GM18498 (cell line): ENCODE measurements at regions not wholly inside any gene's neighbourhood (a gene's known extent, or its start where the extent isn't known, plus 50 kb on each side); places are given as distances from the start of the nearest gene placed in this dataset.

Experiments used
- ATAC-seq: cut with Tn5 transposase; IDR thresholded peaks from one replicate; pipeline ENCODE4 v1.9.1; 2021; ENCODE audit warnings: mild to moderate bottlenecking, moderate library complexity; ENCODE audit not compliant: unreplicated experiment

DNA sequence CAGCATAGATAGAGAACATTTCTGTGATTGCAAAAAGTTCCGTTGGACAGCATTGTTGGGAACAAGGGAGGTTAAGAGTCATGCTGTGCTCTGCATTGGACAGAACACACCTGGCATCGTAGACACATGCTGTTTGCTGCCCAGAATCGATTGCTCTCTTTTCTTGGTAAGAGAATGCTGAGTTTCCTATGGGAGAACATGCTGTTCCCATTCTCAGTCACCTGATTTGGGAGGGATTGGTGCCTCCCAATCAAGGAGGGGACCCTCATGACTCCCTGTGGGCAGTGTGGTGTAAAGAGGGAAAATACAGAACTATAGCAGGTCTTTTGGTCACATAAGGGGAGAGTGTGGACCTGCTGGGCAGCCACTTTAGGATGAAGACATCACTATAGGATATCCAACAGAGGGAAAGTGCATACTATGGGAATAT, 555.4 kb upstream of the CLINT1 start:
- ATAC-seq = no peak

DNA sequence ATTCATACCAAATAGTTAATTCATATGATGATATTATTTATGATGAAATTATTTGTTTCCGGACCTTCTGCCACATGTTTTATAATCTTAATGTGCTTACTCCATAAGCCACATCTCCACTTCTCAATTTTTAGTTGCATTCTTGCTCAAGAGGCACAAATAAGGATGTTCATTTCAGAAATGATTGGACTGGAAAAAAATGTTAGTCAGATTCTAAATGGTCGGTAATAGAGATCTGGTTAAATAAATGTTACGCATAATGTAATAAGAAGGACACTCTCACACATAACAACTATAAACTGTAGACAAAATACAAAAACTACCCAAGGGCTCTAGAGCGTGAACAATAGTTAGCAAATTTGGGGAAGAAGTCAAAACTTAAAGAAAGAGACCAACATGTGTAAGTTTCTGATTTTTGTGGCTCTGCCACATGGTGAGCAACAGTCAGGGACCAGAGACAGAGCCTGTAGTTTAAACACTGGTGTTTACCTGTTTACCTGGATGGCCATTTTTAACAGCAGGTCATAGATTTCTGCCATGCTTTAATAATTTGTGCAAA, 554.3 kb upstream of the CLINT1 start:
- no peak for ATAC-seq

DNA sequence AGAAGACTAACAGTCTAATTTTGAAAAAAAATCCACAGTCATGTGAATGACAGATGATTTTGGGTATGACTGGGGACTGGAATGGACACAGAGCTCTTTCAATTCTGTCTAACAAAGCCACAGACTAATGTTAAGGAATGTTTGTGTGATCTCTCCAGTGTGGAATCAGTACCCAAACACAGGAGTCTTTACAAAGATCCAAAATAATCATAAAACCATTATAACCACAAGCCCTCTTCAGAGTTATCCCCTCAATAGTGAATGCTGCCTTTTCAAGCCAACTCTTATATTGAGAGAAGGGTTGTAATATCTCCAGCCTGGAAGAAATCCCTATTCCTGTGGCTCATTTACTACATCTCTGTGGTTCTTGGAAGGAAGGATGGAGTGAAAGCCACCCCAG, 552.0 kb upstream of the CLINT1 start:
- no peak for ATAC-seq

DNA sequence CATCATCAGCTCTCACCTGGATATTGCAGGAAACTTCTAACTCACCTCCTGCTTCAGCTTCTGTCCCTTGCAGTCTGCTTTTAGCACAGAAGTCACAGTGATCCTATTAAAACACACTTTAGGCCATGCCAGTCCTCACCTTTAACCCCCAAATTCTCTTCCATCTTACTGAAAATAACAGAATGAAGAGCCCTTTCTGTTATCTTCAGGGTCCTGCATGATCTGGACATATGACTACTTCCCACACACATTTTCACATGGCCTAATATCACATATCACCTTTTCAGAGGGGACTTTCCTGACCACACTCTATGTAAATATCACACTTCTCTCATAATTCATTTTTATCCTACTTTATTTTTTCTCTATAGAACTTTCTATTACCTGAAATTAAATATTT, 550.6 kb upstream of the CLINT1 start:
- peak; percentile 65 for ATAC-seq

DNA sequence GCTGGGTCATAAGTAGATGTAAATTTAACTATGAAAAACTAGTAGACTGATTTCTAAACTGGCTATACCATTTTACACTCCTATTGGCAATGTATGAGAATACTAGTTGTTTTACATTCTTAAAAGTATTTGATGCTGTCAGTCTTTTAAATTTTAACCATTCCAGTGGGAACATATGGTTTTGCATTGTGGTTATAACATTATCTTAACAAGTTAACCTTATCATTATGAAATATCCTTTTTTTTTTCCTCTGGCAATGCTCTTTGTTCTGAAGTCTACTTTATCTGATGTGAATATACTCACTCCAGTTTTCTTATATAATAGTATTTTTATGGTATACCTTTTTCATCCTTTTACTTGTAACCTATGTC, 548.9 kb upstream of the CLINT1 start:
- no peak for ATAC-seq

DNA sequence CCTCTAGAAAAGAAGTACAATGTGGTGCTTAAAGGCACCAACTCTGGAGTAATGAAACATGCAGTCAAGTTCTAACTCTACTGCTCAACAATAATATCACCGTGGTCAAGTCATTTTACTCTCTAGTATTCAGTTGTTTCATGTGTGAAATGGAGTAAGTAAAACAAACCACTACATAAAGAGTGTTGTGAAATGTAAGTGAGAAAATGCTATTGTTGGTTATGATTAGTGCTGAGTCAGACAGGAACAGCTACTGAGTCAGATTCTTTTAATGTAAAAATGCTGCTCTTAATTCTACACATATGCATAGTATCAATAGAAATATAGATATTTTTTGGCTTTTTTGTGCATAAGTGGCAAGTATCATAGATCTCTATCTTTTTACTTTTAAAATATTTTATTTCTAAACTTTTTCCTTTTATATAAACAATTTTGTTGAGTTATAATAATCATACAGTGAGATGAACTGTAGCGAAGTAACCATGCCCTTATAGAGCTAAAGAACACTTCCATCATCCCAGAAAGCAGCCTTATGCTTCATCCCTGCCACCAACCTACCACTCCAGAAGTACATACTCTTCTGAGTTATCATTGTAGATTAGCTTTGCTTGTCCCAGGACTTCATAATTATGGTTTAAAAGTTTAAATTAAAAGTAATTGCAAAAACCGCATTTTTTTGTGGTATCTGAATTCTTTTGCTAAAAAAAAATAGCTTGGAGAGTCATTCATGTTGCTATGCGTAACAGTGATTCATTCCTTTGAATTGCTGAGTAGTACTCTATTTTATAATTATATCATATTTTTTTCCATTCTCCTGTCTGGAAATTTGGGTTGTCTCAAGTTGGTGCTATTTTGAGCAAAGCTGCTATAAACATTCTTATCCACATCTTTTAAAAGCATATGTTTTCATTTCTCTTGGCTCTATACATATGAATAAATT, 548.2 kb upstream of the CLINT1 start:
- peak; percentile 55 for ATAC-seq

DNA sequence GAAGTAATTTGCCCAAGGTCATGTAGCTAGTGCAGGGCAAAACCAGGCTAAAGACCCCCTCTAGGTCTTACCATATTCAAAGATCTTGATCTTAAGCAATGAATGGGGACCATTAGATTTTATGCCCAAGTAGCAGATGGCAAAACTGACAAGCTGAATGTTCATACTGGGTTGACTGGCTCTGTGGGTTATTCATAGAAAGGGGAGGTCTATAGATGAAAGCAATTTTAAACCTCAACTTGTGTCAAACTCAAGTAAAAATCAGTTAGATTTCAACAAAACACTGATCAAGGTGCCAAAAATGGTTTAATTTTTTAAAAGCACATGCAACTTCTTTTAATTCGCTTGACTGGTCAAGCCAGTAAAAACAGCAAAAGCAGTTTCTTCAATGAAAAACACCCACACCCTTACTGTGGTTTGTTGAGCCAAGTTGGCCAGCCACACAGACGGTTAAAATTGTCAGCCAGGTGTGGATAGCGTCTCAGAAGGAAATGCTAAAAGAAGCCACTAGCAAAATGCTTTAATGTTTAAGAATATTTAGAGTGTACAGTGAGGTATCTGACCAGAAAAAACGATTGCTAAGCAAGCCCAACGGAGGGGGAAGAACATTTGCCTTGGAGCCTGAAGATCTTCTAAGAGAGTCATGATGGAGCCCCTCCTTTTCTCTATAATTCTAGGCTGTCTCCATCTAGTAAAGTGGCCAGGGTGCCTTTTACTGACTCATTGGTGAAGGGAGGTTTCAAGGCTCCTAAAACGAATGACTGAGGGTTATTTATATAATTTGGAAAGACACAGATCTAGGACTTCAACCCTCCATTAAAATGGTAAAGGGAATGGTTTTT, 539.6 kb upstream of the CLINT1 start:
- peak; percentile 90 for ATAC-seq

DNA sequence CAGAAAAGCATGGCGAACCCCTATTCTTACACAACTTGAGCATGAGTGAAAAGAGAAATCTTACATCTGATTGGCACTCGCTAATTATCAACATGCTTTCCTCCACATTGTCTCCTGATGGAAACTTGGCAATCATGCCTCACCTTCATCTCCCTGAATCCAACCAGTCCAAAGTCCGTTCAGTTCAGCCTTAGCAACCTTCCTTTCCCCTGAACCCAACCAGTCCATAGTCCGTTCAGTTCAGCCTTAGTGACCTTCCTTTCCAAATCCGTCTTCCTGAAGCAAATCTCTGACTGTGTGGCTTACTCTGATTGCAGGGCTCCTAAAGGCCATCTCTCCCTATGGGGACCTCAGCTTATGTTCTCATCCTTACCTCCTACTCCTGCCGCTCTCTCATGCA, 538.3 kb upstream of the CLINT1 start:
- ATAC-seq = no peak

DNA sequence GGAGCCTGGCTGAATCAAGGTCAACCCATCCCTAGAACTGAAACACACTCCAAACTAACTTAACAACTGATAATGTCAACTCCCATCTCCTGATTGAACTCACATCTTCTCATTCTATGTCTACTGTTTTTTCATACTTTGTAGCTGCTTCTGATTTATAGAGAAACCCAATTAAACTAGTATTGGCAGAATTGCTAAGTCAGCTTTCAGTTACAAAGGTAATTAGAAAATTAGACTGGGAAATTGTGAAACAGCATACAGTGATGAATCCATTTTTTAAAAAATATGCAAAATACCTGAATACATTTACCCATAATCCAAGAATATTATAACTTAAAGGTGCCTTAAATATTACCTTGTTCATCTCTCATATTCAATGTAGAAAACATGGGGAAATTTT, 535.2 kb upstream of the CLINT1 start:
- ATAC-seq = no peak

DNA sequence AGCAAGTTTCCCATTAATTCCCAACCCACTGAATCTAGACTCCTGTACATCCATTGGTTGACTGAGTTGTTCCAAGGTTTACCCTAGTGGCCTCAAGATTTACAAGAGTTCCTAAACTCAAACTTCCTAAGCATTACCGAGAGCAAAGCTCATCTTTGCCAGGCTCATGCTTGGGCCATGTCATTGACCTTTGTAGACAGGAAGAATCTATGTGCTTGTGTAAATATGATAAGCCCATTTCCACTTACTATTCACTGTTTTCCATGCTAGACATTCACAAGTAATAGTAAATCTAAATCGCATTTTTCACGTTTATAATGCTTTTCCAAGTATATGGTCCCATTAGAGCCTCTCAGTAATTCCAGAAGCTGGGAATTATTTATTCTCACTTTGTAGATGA, 534.5 kb upstream of the CLINT1 start:
- ATAC-seq = no peak

DNA sequence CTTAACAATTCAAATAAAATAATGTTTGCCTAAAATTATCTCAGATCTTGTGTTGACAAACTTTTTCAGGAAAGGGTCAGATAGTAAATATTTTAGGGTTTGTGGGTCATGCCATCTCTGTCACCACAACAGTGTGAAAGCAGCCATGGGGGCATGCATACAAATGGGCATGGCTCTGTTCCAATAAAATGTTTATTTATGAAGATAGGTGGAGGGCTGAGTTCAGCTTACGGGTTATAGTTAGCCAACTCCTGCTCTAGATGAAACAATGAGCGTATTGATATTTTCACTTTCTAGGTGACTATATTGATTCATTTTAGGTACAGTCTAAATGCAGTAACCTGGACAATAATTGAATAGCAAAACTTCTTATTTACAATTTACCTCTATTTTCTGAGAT, 533.8 kb upstream of the CLINT1 start:
- no peak for ATAC-seq

DNA sequence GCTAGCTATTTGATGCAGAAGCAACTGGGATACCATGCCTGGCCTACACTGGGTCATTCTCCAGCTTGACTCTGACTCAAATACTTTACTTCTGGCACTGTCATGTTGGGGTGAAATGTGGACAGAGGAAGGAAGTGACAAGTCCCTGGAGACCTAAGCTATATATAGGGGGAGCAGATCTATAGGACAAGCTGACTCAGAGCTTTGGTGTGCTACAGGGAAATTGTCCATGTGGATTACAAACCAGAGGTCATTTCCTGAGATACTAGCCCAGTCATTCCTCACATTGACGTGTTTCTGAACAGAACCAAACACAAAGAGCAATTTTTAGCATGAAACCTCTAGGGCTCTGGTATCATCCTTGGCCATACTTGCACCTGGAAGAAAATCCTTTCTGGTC, 531.6 kb upstream of the CLINT1 start:
- no peak for ATAC-seq

DNA sequence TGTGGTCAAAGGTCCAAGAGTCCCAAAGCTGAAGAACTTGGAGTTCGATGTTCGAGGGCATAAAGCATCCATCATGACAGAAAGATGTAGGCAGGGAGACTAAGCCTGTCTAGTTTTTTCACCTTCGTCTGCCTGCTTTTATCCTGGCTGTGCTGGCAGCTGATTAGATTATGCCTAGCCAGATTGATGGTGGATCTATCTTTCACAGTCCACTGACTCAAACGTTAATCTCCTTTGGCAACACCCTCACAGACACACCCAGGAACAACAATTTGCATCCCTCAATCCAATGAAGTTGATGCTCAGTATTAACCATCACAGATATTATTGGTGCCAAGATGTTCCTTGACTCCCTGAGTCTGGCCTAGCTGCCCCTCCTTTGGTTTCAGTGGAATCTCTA, 530.8 kb upstream of the CLINT1 start:
- no peak for ATAC-seq

DNA sequence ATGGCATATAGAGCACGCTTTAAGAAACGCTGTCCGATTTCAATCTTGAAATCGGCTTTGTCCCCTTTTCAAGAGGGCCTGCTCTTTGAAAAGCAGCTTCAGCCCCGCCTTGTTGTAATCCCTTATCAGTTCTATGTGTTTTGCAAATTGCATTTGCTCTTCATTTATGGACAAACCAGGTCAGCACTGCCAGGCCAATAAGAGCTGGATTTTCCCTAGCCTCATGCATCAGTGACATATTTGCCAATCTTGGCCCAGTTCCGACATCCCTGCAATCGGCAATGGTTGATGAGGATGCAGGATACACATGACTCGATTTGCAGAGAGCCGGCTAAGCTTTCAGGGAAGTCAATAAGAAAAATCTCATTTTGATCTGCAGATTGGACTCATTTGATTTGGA, 529.1 kb upstream of the CLINT1 start:
- no peak for ATAC-seq

DNA sequence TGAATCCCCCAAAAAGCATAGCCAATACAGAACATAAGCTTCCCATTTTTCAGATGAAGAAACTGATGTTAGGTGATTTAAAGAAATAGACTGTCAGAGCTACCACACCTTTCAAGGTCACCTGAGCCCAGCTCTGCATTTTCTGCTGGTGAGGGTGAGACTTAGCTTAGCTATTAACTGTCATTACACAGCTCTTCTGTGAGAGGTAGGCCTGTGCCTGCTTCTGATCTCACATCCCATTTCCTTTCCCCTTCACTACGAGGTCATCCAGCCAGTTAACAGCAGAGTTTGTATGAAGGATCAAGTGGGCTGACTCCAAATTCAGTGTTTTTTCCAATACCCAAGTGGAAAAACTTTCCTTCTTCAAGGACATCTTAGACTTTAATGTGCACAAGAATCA, 528.6 kb upstream of the CLINT1 start:
- no peak for ATAC-seq

DNA sequence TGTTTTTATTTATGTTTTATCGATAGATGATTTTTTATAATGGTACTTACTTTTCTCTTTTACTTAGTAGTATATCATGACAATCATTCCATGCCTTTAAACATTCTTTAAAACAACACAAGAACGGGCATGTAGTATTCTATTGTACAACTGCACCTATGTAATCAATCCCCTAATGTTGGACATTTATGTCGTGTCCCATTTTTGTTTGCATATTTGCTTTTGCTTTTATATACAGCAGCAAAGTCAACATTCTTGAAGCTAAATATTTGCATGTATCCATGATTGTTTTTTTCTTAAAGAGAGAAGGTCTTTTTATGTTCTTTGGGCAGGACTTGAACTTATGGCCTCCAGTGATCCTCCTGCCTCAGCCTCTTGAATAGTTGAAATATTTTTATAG, 527.0 kb upstream of the CLINT1 start:
- ATAC-seq = no peak

DNA sequence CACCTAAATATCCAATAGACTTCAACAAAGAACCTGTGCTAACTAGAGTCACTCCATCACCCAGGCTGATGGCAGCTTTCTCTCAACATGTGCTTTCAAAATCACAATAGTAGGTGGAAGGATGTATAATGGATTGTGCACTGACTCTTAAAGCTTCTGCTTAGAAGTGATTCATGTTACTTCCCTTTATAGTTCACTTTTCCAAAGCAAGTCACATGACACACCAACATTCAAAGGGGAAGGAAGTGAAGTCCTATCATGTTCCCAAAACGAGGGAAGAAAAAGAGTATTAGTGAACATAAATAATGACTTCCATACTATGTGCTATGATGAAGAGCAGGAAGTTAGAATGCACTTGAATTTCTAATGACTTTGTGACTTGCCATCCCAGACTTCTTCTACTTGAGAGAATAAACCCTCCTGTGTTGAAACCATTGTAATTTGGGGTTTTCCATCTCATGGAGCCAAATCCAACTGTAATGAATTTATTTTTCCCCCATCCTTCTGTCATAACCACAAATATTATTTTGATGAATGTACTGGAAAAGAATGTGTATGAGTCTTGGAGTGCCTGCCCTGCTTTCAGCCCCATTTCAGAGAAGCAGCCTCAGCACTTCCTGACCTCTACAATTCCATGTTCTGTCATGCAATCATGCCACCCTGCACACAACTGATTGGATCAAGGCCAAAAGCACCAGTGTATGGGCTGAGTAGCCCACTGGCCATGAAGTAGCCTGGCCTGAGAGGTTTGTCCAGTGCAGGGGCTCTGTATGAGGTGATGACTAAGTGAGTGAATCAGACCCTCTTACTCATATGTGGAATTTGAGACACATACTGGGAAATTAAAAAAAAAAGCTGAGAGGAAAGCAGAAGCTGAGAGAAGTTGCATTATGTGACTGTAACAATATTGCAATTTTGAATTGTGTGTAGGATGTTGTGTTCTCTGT, 525.9 kb upstream of the CLINT1 start:
- ATAC-seq = no peak

DNA sequence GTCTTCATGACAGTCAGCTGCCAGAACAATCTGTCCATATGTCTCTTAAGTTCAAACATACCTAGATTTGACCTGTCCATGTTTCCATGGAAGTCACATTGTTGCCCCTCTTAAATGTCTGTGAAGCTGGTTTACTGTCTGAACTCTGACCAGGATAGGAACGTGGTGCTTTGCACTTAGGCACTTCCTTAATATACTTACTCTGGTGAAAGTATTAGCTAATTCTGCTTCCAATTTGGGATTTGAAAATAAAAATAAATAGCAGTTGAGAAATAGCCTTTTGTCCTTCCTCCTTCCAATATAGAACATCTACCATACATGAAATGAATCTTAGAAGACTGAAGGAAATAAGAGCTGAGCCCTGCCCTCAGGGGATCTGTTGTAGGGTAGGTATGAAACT, 524.5 kb upstream of the CLINT1 start:
- no peak for ATAC-seq

DNA sequence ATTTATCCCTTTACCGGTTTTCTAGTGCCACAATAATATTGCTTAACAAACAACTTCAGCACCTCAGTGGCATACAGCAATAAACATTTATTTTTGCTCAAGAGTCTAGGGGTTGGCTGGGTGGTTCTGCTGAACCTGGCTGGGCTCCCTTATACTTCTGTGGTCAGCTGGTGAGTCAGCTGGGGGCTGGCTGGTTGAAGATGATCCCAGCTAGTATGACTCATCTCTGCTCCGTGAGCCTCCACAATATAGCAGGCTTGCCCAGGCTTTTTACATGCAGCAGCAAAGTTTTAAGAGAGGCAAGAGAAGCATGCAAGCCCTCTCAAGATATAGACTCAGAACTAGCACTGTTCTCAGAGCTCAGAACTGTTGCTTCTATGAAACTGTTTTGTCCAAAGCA, 523.5 kb upstream of the CLINT1 start:
- ATAC-seq = peak; percentile 95

DNA sequence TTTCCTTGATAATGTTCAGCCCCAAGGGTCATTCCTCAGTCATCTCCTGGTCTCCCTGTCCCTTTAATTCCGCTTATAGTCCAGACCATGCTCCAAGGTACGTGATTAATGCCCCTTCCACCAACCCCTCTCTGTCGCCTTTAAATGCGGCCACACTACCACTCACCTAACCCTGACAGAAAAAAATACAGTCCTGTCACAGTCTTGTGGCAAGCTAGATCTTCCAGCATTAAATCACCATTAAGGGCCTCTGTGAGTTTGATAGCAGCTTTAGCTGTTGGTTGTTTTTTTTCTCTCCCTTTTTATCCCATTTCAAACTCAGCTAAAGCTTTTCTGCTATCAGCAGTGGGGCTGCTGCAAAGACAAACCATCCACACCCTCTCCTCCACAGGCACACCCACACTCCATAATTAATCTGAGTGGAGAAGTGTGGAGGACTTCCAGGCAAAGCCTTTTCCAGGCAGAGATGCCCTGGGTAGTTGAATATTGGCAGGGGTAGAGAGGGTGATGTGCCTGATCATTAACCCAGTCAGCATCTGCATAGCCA, 522.7 kb upstream of the CLINT1 start:
- ATAC-seq = no peak
